ENCODE measurements at regions not wholly inside any gene's neighbourhood (a gene's known extent, or its start where the extent isn't known, plus 50 kb on each side); places are given as distances from the start of the nearest gene placed in this dataset.

DNA sequence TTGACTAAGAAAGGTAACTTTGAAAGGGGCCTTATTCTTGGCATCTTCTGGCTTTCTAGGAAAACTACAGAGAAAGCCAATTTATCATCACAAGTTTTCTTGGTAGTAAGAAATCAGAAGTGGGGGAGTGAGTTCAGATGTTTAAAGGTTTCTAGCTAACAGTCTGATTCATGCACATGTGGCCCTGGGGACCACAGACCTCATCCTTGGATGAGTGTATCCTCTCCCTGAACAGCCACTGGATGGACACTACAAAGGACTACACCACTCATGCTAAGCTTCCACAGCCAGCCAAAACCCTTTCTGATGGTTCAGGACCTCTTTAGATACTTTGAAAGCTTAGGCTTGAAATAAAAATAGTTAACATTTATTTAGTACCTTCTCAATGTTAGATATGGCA lies 218.3 kb upstream of the STK17B start (continued):
- TF ChIP-seq, protein P1, sequence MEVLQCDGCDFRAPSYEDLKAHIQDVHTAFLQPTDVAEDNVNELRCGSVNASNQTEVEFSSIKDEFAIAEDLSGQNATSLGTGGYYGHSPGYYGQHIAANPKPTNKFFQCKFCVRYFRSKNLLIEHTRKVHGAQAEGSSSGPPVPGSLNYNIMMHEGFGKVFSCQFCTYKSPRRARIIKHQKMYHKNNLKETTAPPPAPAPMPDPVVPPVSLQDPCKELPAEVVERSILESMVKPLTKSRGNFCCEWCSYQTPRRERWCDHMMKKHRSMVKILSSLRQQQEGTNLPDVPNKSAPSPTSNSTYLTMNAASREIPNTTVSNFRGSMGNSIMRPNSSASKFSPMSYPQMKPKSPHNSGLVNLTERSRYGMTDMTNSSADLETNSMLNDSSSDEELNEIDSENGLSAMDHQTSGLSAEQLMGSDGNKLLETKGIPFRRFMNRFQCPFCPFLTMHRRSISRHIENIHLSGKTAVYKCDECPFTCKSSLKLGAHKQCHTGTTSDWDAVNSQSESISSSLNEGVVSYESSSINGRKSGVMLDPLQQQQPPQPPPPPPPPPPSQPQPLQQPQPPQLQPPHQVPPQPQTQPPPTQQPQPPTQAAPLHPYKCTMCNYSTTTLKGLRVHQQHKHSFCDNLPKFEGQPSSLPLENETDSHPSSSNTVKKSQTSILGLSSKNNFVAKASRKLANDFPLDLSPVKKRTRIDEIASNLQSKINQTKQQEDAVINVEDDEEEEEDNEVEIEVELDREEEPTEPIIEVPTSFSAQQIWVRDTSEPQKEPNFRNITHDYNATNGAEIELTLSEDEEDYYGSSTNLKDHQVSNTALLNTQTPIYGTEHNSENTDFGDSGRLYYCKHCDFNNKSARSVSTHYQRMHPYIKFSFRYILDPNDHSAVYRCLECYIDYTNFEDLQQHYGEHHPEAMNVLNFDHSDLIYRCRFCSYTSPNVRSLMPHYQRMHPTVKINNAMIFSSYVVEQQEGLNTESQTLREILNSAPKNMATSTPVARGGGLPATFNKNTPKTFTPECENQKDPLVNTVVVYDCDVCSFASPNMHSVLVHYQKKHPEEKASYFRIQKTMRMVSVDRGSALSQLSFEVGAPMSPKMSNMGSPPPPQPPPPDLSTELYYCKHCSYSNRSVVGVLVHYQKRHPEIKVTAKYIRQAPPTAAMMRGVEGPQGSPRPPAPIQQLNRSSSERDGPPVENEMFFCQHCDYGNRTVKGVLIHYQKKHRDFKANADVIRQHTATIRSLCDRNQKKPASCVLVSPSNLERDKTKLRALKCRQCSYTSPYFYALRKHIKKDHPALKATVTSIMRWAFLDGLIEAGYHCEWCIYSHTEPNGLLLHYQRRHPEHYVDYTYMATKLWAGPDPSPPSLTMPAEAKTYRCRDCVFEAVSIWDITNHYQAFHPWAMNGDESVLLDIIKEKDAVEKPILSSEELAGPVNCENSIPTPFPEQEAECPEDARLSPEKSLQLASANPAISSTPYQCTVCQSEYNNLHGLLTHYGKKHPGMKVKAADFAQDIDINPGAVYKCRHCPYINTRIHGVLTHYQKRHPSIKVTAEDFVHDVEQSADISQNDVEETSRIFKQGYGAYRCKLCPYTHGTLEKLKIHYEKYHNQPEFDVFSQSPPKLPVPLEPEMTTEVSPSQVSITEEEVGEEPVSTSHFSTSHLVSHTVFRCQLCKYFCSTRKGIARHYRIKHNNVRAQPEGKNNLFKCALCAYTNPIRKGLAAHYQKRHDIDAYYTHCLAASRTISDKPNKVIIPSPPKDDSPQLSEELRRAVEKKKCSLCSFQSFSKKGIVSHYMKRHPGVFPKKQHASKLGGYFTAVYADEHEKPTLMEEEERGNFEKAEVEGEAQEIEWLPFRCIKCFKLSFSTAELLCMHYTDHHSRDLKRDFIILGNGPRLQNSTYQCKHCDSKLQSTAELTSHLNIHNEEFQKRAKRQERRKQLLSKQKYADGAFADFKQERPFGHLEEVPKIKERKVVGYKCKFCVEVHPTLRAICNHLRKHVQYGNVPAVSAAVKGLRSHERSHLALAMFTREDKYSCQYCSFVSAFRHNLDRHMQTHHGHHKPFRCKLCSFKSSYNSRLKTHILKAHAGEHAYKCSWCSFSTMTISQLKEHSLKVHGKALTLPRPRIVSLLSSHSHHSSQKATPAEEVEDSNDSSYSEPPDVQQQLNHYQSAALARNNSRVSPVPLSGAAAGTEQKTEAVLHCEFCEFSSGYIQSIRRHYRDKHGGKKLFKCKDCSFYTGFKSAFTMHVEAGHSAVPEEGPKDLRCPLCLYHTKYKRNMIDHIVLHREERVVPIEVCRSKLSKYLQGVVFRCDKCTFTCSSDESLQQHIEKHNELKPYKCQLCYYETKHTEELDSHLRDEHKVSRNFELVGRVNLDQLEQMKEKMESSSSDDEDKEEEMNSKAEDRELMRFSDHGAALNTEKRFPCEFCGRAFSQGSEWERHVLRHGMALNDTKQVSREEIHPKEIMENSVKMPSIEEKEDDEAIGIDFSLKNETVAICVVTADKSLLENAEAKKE (CRISPR knock-in tag; IDR thresholded peaks at IDR 0.05): no peak
- no peak for TF ChIP-seq ZNF331 (CRISPR knock-in tag; IDR thresholded peaks at IDR 0.05; ENCODE audit: low read depth)
- TF ChIP-seq POLR2AphosphoS5 (IDR thresholded peaks at IDR 0.05; ENCODE audit: low read depth): no peak
- TF ChIP-seq NANOG (IDR thresholded peaks at IDR 0.05; ENCODE audit: borderline replicate concordance): no peak

DNA sequence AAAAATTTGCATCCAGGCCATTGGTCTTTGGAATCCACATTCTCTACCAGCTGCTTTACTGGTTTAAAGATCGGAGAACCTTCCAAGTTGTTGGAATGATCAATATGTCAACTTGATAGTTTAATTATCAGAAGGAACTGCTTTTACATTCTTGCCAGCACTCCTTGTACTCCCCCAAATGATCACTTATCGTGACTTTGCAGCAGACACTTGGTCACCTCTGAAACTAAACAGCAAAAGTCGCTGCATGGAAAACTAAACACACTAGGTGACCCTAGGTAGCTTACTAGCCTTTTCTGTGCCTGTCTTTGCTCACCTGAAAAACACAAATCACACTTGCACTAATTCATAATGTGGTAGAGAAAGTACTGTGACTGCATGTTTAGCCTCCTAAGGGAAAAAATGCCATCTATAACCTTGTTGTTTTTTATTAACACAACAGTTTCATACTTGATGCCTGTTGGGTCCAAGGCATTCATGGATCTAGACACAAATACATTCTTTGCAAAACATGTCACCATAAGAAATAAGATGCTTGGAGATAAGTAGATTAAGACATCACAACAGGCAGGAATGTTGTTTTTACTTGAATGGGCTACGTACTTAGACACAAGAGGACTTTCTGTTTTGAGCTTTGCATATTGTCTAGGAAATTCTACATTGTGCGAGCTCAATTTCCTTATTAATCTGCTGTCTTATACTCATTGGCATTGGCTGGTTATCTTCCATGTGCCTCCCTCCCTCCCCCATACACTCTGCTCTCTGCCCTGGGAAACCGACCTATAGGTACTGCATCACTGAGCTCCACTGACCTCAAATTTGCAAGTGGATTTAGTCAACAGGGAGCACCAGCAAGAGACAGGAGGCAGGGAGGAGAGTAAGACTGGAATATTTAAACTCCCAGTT lies 219.1 kb upstream of the STK17B start:
- TF ChIP-seq JUNB (IDR thresholded peaks at IDR 0.05; ENCODE audit: unreplicated experiment): no peak
- no peak for TF ChIP-seq POLR2AphosphoS5 (IDR thresholded peaks at IDR 0.05; ENCODE audit: low read depth)
- TF ChIP-seq NANOG (IDR thresholded peaks at IDR 0.05; ENCODE audit: borderline replicate concordance): no peak
- TF ChIP-seq, protein P2, sequence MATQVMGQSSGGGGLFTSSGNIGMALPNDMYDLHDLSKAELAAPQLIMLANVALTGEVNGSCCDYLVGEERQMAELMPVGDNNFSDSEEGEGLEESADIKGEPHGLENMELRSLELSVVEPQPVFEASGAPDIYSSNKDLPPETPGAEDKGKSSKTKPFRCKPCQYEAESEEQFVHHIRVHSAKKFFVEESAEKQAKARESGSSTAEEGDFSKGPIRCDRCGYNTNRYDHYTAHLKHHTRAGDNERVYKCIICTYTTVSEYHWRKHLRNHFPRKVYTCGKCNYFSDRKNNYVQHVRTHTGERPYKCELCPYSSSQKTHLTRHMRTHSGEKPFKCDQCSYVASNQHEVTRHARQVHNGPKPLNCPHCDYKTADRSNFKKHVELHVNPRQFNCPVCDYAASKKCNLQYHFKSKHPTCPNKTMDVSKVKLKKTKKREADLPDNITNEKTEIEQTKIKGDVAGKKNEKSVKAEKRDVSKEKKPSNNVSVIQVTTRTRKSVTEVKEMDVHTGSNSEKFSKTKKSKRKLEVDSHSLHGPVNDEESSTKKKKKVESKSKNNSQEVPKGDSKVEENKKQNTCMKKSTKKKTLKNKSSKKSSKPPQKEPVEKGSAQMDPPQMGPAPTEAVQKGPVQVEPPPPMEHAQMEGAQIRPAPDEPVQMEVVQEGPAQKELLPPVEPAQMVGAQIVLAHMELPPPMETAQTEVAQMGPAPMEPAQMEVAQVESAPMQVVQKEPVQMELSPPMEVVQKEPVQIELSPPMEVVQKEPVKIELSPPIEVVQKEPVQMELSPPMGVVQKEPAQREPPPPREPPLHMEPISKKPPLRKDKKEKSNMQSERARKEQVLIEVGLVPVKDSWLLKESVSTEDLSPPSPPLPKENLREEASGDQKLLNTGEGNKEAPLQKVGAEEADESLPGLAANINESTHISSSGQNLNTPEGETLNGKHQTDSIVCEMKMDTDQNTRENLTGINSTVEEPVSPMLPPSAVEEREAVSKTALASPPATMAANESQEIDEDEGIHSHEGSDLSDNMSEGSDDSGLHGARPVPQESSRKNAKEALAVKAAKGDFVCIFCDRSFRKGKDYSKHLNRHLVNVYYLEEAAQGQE (IDR thresholded peaks at IDR 0.05; ENCODE audit: unreplicated experiment): no peak
- TF ChIP-seq, protein P3, sequence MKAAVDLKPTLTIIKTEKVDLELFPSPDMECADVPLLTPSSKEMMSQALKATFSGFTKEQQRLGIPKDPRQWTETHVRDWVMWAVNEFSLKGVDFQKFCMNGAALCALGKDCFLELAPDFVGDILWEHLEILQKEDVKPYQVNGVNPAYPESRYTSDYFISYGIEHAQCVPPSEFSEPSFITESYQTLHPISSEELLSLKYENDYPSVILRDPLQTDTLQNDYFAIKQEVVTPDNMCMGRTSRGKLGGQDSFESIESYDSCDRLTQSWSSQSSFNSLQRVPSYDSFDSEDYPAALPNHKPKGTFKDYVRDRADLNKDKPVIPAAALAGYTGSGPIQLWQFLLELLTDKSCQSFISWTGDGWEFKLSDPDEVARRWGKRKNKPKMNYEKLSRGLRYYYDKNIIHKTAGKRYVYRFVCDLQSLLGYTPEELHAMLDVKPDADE (IDR thresholded peaks at IDR 0.05): no peak
- TF ChIP-seq ZNF114 (CRISPR knock-in tag; IDR thresholded peaks at IDR 0.05): no peak
- no peak for TF ChIP-seq ZNF331 (CRISPR knock-in tag; IDR thresholded peaks at IDR 0.05; ENCODE audit: low read depth)
- TF ChIP-seq, protein P4, sequence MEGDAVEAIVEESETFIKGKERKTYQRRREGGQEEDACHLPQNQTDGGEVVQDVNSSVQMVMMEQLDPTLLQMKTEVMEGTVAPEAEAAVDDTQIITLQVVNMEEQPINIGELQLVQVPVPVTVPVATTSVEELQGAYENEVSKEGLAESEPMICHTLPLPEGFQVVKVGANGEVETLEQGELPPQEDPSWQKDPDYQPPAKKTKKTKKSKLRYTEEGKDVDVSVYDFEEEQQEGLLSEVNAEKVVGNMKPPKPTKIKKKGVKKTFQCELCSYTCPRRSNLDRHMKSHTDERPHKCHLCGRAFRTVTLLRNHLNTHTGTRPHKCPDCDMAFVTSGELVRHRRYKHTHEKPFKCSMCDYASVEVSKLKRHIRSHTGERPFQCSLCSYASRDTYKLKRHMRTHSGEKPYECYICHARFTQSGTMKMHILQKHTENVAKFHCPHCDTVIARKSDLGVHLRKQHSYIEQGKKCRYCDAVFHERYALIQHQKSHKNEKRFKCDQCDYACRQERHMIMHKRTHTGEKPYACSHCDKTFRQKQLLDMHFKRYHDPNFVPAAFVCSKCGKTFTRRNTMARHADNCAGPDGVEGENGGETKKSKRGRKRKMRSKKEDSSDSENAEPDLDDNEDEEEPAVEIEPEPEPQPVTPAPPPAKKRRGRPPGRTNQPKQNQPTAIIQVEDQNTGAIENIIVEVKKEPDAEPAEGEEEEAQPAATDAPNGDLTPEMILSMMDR (conservative IDR thresholded peaks at IDR 0.05; ENCODE audit: low read depth in 2 of 2): no peak
- Histone ChIP-seq H3K79me2 (replicated peaks; ENCODE audit: insufficient read depth) (no peaks in the 10 kb centered on the region), H3K4me1 (ENCODE audit: insufficient read depth) (no peaks in the 10 kb centered on the region), H3K27ac (ENCODE audit: low read depth) (no peak overlapping the region), H2AFZ (no peak overlapping the region), H3K27me3 (ENCODE audit: insufficient read depth) (no peaks in the 10 kb centered on the region), H3K4me3 (no peak overlapping the region), H4K20me1 (replicated peaks; ENCODE audit: insufficient read depth) (no peaks in the 10 kb centered on the region), H3K9me2 (ENCODE audit: insufficient read depth) (no peaks in the 10 kb centered on the region; the same call in 1 of the 2 replicates), H3K36me3 (ENCODE audit: insufficient read depth) (no peaks in the 10 kb centered on the region), H3K4me2 (no peak overlapping the region), H3F3A (replicated peaks; ENCODE audit: low read depth) (no peaks in the 10 kb centered on the region)
- no peak for DNase-seq (ENCODE audit: low spot score)
- peaks cover 4% of the 10 kb centered on the region; the same call in 1 of the 3 replicates for H3K9me3 Mint-ChIP-seq
- no peak overlapping the region for H3K27ac Mint-ChIP-seq
- H3K4me1 Mint-ChIP-seq: peaks cover 6% of the 10 kb centered on the region; the same call in 2 of the 3 replicates
- no peak overlapping the region for H3K4me3 Mint-ChIP-seq
- ATAC-seq: no peak
- no peaks in the 10 kb centered on the region for H3K27me3 Mint-ChIP-seq (ENCODE audit: insufficient read depth, low read depth, poor library complexity)
- no peaks in the 10 kb centered on the region for H3K36me3 Mint-ChIP-seq (ENCODE audit: low read depth)

Measured in GM23338 (cell line).